ENCODE measurements at regions not wholly inside any gene's neighbourhood (a gene's known extent, or its start where the extent isn't known, plus 50 kb on each side); places are given as distances from the start of the nearest gene placed in this dataset.

DNA sequence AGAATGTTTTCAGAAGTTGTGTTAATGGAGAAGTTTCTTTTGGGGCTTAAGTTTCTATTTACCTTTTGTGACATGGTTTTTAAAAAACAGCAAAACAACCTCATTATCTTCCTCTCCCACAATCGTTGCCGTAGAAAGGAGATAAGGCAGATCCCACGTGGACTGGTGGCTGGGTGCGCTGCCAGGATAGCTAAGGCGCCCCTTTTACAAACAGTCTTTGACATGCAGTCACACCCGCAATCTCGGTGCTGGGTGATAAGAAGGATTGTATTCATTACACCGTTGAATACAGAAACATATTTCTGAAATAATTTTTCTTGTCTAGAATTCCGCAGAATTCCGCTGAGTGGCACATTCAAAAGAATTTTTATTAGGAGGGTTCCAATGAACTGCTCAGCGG is 271.1 kb downstream of the UQCRFS1 start:
- TF ChIP-seq, protein P1, sequence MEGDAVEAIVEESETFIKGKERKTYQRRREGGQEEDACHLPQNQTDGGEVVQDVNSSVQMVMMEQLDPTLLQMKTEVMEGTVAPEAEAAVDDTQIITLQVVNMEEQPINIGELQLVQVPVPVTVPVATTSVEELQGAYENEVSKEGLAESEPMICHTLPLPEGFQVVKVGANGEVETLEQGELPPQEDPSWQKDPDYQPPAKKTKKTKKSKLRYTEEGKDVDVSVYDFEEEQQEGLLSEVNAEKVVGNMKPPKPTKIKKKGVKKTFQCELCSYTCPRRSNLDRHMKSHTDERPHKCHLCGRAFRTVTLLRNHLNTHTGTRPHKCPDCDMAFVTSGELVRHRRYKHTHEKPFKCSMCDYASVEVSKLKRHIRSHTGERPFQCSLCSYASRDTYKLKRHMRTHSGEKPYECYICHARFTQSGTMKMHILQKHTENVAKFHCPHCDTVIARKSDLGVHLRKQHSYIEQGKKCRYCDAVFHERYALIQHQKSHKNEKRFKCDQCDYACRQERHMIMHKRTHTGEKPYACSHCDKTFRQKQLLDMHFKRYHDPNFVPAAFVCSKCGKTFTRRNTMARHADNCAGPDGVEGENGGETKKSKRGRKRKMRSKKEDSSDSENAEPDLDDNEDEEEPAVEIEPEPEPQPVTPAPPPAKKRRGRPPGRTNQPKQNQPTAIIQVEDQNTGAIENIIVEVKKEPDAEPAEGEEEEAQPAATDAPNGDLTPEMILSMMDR (IDR thresholded peaks at IDR 0.05; ENCODE audit: low read depth, low read length): no peak
- TF ChIP-seq POLR2A (IDR thresholded peaks at IDR 0.05; ENCODE audit: extremely low read depth, insufficient read length): no peak
